ENCODE measurements at regions not wholly inside any gene's neighbourhood (a gene's known extent, or its start where the extent isn't known, plus 50 kb on each side); places are given as distances from the start of the nearest gene placed in this dataset.

GRCh38 chr5:61686491-61687257 lies 354.6 kb downstream of the ZSWIM6 start:
- no peak for TF ChIP-seq JUND (IDR thresholded peaks at IDR 0.05)
- no peak for TF ChIP-seq CTCF (IDR thresholded peaks at IDR 0.05; ENCODE audit: low read depth, low read length, missing input control)
- no peak for TF ChIP-seq NR2F2 (IDR thresholded peaks at IDR 0.05)
